Endothelial cell of umbilical vein (primary cell): ENCODE measurements at regions not wholly inside any gene's neighbourhood (a gene's known extent, or its start where the extent isn't known, plus 50 kb on each side); places are given as distances from the start of the nearest gene placed in this dataset.

ENCODE experiments used
- BruUV-seq: library from RNA; stranded (reverse); fragments of 400-500 nt; replicated peaks from 2 replicates; lab custom pipeline; 2021; lab: Mats Ljungman, UMichigan
- CTCF ChIA-PET: fragments of 300-600, 350-600 bp; sonication (Branson Sonifier 250); formaldehyde crosslinking; loops from one replicate; lab custom pipeline; 2021; ENCODE audit warnings: antibody characterized with exemption, inconsistent platforms; lab: Charles Lee
- POLR2A ChIA-PET: fragments of 300-600, 350-600 bp; sonication (Branson Sonifier 250); formaldehyde crosslinking; loops from one replicate; lab custom pipeline; 2021; ENCODE audit warnings: antibody characterized with exemption, inconsistent platforms; lab: Charles Lee
- DNase-seq: peaks from one replicate; pipeline ENCODE4 v3.0.0-alpha.2; 2011; ENCODE audit warnings: low read depth, low spot score
- FAIRE-seq: peaks from 2 replicates; lab custom pipeline; 2011; peaks lifted over from hg19 to GRCh38; lab: Jason Lieb, UNC
- H2AFZ ChIP-seq: 2 replicates; pipeline ENCODE4 v1.6.0; 2012; ENCODE audit warnings: low read depth, low read length, control low read depth, inconsistent platforms
- H3K27ac ChIP-seq: 2 replicates; pipeline ENCODE4 v1.5.1; 2011; ENCODE audit warnings: low read depth, mild to moderate bottlenecking, control low read depth, low read length, moderate library complexity; ENCODE audit not compliant: insufficient read depth
- H3K27me3 ChIP-seq, 2 experiments: 2 replicates each; pipeline versions ENCODE4 v1.6.0 to v1.6.1; 2011; ENCODE audit warnings: low read length in 2 of 2, mixed read lengths in 1 of 2; ENCODE audit not compliant: control insufficient read depth in 2 of 2, insufficient read depth in 2 of 2
- H3K36me3 ChIP-seq, 2 experiments: 2 replicates in 1 of 2; 3 replicates in 1 of 2; pipeline ENCODE4 v1.5.1; 2011; ENCODE audit warnings: low read length in 2 of 2, mild to moderate bottlenecking in 1 of 2, moderate library complexity in 1 of 2; ENCODE audit not compliant: control insufficient read depth in 2 of 2, insufficient read depth in 2 of 2; ENCODE audit errors: extremely low read depth in 1 of 2
- H3K4me1 ChIP-seq: 3 replicates; pipeline ENCODE4 v1.5.1; 2011; ENCODE audit warnings: mild to moderate bottlenecking, low read length; ENCODE audit not compliant: control insufficient read depth, insufficient read depth; ENCODE audit errors: extremely low read depth
- H3K4me2 ChIP-seq: 2 replicates; pipeline ENCODE4 v1.6.1; 2011; ENCODE audit warnings: low read length, control low read depth, mixed read lengths; ENCODE audit not compliant: insufficient read depth
- H3K4me3 ChIP-seq, 3 experiments: fragments of 200-600 bp in 1 of 3; sonication (generic), shearing (Covaris generic) in 1 of 3; replicated peaks in 1 of 3; 2 replicates each; pipeline ENCODE4 v1.5.1; 2011 to 2016; ENCODE audit warnings: control low read depth in 3 of 3, low read length in 3 of 3, mild to moderate bottlenecking in 2 of 3, inconsistent platforms in 1 of 3, low read depth in 1 of 3, moderate library complexity in 1 of 3; ENCODE audit not compliant: insufficient read depth in 1 of 3
- H3K79me2 ChIP-seq: 2 replicates; pipeline ENCODE4 v1.6.0; 2012; ENCODE audit warnings: low read length, inconsistent platforms; ENCODE audit not compliant: control insufficient read depth, insufficient read depth
- H3K9ac ChIP-seq: replicated peaks from 2 replicates; pipeline ENCODE3; 2011; ENCODE audit warnings: low read length, control low read depth; ENCODE audit not compliant: insufficient read depth; ENCODE audit errors: extremely low read depth
- H3K9me1 ChIP-seq: replicated peaks from 3 replicates; pipeline ENCODE4 v1.6.0; 2011; ENCODE audit warnings: mild to moderate bottlenecking, low read length; ENCODE audit not compliant: control insufficient read depth, insufficient read depth; ENCODE audit errors: extremely low read depth
- H3K9me3 ChIP-seq: replicated peaks from 2 replicates; pipeline ENCODE4 v1.5.1; 2012; ENCODE audit warnings: low read length, inconsistent platforms; ENCODE audit not compliant: control insufficient read depth, insufficient read depth
- H4K20me1 ChIP-seq: replicated peaks from 2 replicates; pipeline ENCODE3; 2011; ENCODE audit warnings: mild to moderate bottlenecking, low read length; ENCODE audit not compliant: control insufficient read depth, insufficient read depth; ENCODE audit errors: extremely low read depth
- CTCF ChIP-seq, 2 donors: IDR thresholded peaks; 1 replicate in 1 of 2; 2 replicates in 1 of 2; pipeline ENCODE4 v1.5.1; 2011; ENCODE audit warnings: low read length in 2 of 2, mild to moderate bottlenecking in 2 of 2, moderate library complexity in 2 of 2, control low read depth in 1 of 2, inconsistent platforms in 1 of 2, low read depth in 1 of 2; ENCODE audit not compliant: insufficient read depth in 1 of 2; ENCODE audit errors: extremely low read depth in 1 of 2
- EZH2 ChIP-seq: IDR thresholded peaks from 2 replicates; pipeline ENCODE4 v1.6.1; 2012; ENCODE audit warnings: borderline replicate concordance, low read depth, mild to moderate bottlenecking, moderate library complexity, low read length, inconsistent platforms; ENCODE audit not compliant: severe bottlenecking
- FOS ChIP-seq: IDR thresholded peaks from 2 replicates; pipeline ENCODE4 v1.6.1; 2011; ENCODE audit warnings: mild to moderate bottlenecking, low read length, moderate library complexity, borderline replicate concordance; ENCODE audit not compliant: insufficient read depth
- GATA2 ChIP-seq: IDR thresholded peaks from 2 replicates; pipeline ENCODE4 v1.7.0; 2011; ENCODE audit warnings: low read depth, mild to moderate bottlenecking, moderate library complexity, mixed read lengths, low read length; ENCODE audit not compliant: insufficient read length, insufficient read depth
- JUN ChIP-seq: IDR thresholded peaks from 2 replicates; pipeline ENCODE4 v1.6.1; 2011; ENCODE audit warnings: borderline replicate concordance, low read depth; ENCODE audit not compliant: insufficient read length, insufficient read depth
- MAX ChIP-seq: IDR thresholded peaks from 2 replicates; pipeline ENCODE4 v1.6.1; 2011; ENCODE audit not compliant: insufficient read depth, insufficient read length
- MYC ChIP-seq: IDR thresholded peaks from one replicate; pipeline ENCODE4 v1.6.1; 2011; ENCODE audit warnings: mild to moderate bottlenecking, low read depth, low read length
- POLR2A ChIP-seq: IDR thresholded peaks from 2 replicates; pipeline ENCODE4 v1.6.1; 2012; ENCODE audit warnings: low read depth, mild to moderate bottlenecking, control low read depth, low read length
- POLR2AphosphoS5 ChIP-seq: IDR thresholded peaks from 2 replicates; pipeline ENCODE4 v1.6.1; 2012; ENCODE audit warnings: low read depth, mild to moderate bottlenecking, control low read depth, low read length, moderate library complexity; ENCODE audit not compliant: insufficient read depth
- dilution Hi-C: fragments of 300-500 bp; cut with MboI; formaldehyde crosslinking; loops from one replicate; pipeline ENCODE4 v1.15.0; 2019; ENCODE audit warnings: low sequenced_read_pairs; ENCODE audit not compliant: extremely low pct_ligation_motif_present
- intact Hi-C: fragments of 100-400 bp; cut with micrococcal nuclease; formaldehyde crosslinking; loops from one replicate; pipeline ENCODE4 v1.10.0; 2022

- Histone ChIP-seq H3K9me1 (no peaks in the 10 kb centered on the region), H3K79me2 (no peaks in the 10 kb centered on the region), H3K36me3 (no peaks in the 10 kb centered on the region), H3K27me3 (no peaks in the 10 kb centered on the region), H3K9ac (no peak overlapping the region), H3K4me3 (no peak overlapping the region), H3K27ac (no peak overlapping the region), H3K4me1 (no peaks in the 10 kb centered on the region), H4K20me1 (no peaks in the 10 kb centered on the region), H2AFZ (no peak overlapping the region), H3K4me2 (no peak overlapping the region), H3K9me3 (no peaks in the 10 kb centered on the region)
- CTCF ChIA-PET = interaction anchor here (0.7 kb wide), 1 partner anchor 1134 kb away, joined by 4 read pairs; no protein-coding TSS in a partner anchor
- dilution Hi-C loops = no loop called here
- POLR2A ChIA-PET = no interaction called here
- TF ChIP-seq POLR2AphosphoS5 (no peak), CTCF (IDR thresholded peaks at IDR 0.05; ENCODE audit: extremely low read depth in 1 of 2, insufficient read depth in 1 of 2, low read depth in 1 of 2, low read length in 2 of 2) (peak; percentile 15 to 29)
- FAIRE-seq = peak; percentile 52
- DNase-seq = peak; percentile 45
- intact Hi-C loops = no loop called here
- no TSS peak for BruUV-seq
Observed at GRCh38 chr11:37657645-37658044, 1059.6 kb upstream of the RAG2 start.

- dilution Hi-C loops = no loop called here
- ChIA-PET POLR2A (no interaction called here), CTCF (no interaction called here)
- H3K9me1 ChIP-seq = no peaks in the 10 kb centered on the region
- H3K27me3 ChIP-seq = no peaks in the 10 kb centered on the region
- H2AFZ ChIP-seq = no peak overlapping the region
- TF ChIP-seq MYC (no peak), FOS (no peak), EZH2 (no peak), JUN (no peak), GATA2 (no peak), POLR2A (no peak), MAX (no peak), CTCF (IDR thresholded peaks at IDR 0.05; ENCODE audit: extremely low read depth in 1 of 2, insufficient read depth in 1 of 2, low read depth in 1 of 2, low read length in 2 of 2) (no peak), POLR2AphosphoS5 (no peak)
- DNase-seq (no peak), FAIRE-seq (no peak)
- H3K4me3 ChIP-seq = no peak overlapping the region
- H3K4me2 ChIP-seq = no peak overlapping the region
- H3K79me2 ChIP-seq = no peaks in the 10 kb centered on the region
- no TSS peak for BruUV-seq
- H3K9ac ChIP-seq = no peak overlapping the region
- no peaks in the 10 kb centered on the region for H3K36me3 ChIP-seq
- no peaks in the 10 kb centered on the region for H4K20me1 ChIP-seq
- H3K4me1 ChIP-seq = no peaks in the 10 kb centered on the region
- intact Hi-C loops = no loop called here
- H3K9me3 ChIP-seq = no peaks in the 10 kb centered on the region
- no peak overlapping the region for H3K27ac ChIP-seq
Observed at GRCh38 chr11:37647767-37648166, 1049.7 kb upstream of the RAG2 start.
